Suprapubic skin (tissue), 4 donors: ENCODE measurements at regions not wholly inside any gene's neighbourhood (a gene's known extent, or its start where the extent isn't known, plus 50 kb on each side); places are given as distances from the start of the nearest gene placed in this dataset.
"Not testable (repeated sequence)": the region's sequence is repeated elsewhere in the genome, so short reads cannot be mapped to it uniquely, and the experiment has no call there.

Source experiments
- DNase-seq, 2 donors: peaks; one replicate each; pipeline ENCODE4 v3.0.0-alpha.2; 2019; ENCODE audit warnings: low spot score in 2 of 2
- H3K27ac ChIP-seq: fragments of 200-600 bp; sonication (generic); one replicate; pipeline ENCODE4 v1.5.1; 2019
- H3K27me3 ChIP-seq: fragments of 200-600 bp; sonication (generic); one replicate; pipeline ENCODE4 v1.5.1; 2019
- H3K36me3 ChIP-seq: fragments of 200-600 bp; sonication (generic); one replicate; pipeline ENCODE4 v1.5.1; 2019
- H3K4me1 ChIP-seq: fragments of 200-600 bp; sonication (generic); one replicate; pipeline ENCODE4 v1.5.1; 2019
- H3K4me3 ChIP-seq: fragments of 200-600 bp; sonication (generic); one replicate; pipeline ENCODE4 v1.5.1; 2019; ENCODE audit warnings: mild to moderate bottlenecking
- H3K9me3 ChIP-seq: fragments of 200-600 bp; sonication (generic); one replicate; pipeline ENCODE4 v1.5.1; 2019
- CTCF ChIP-seq, 2 donors: fragments of 200-600 bp in 1 of 2; fragments of 450-650 bp in 1 of 2; sonication (generic) in 1 of 2; IDR thresholded peaks; one replicate each; pipeline ENCODE4 v1.5.1; 2016 to 2019; ENCODE audit warnings: antibody characterized with exemption in 2 of 2, mild to moderate bottlenecking in 1 of 2, moderate library complexity in 1 of 2
- EP300 ChIP-seq: sonication (generic); formaldehyde crosslinking; IDR thresholded peaks from one replicate; pipeline ENCODE4 v1.6.1; 2017; ENCODE audit warnings: antibody characterized with exemption
- POLR2A ChIP-seq, 2 donors: fragments of 450-650 bp; IDR thresholded peaks; one replicate each; pipeline ENCODE4 v1.6.1; 2017; ENCODE audit warnings: antibody characterized with exemption in 2 of 2, mild to moderate bottlenecking in 2 of 2, moderate library complexity in 2 of 2
- POLR2AphosphoS5 ChIP-seq, 3 donors: sonication (generic); formaldehyde crosslinking; IDR thresholded peaks; one replicate each; pipeline ENCODE4 v1.6.1; 2017; ENCODE audit warnings: antibody characterized with exemption in 3 of 3
- WGBS: methylation state at CpG from one replicate; pipeline ENCODE4 v1.1.5; 2018; 5-methylcytosine and 5-hydroxymethylcytosine counted together

DNA sequence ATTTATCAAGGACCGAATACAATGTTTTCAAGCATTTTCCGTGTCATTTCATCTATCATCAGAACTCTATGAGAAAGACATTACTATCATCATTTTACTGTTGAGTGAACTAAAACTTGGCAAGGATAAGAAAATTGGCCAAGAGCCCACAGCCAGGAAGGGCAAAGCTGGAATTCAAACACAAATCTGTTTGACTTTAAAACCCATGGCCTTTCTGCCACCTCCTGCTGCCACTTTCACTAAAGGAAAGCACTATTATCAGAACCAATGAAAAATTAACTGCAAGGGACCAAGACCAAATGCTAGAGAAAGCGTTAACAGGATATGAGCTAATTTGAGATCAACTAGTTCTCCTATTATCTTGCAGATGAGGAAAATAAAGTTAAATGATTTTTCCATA lies 2759.2 kb downstream of the ARAP2 start:
- Histone ChIP-seq H3K27ac (no peak overlapping the region), H3K36me3 (no peaks in the 10 kb centered on the region), H3K27me3 (no peaks in the 10 kb centered on the region), H3K4me3 (no peak overlapping the region), H3K4me1 (no peaks in the 10 kb centered on the region), H3K9me3 (no peaks in the 10 kb centered on the region)
- 84% methylated on average over 3 of the region's 3 CpGs for WGBS
- TF ChIP-seq POLR2A (IDR thresholded peaks at IDR 0.05): no peak
- TF ChIP-seq EP300: no peak
- TF ChIP-seq CTCF (IDR thresholded peaks at IDR 0.05): no peak
- TF ChIP-seq POLR2AphosphoS5 (IDR thresholded peaks at IDR 0.05): no peak
- DNase-seq: no peak

DNA sequence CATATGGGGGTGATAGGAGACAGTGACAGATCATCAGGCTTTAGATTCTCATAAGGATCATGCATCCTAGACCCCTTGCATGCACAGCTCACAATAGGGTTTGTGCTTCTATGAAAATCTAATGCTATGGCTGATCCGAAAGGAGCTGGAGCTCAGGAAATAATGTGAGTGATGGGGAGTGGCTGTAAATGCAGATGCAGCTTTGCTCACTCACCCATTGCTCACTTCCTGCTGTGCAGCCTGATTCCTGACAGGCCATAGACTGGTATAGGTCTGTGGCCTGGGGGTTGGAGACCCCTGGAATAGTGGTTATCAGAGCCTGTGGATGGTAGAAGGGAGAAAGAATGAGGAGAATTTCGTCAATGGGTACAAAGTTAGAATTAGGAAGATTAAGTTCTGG lies 2751.1 kb downstream of the ARAP2 start:
- Histone ChIP-seq H3K9me3 (no peaks in the 10 kb centered on the region), H3K4me3 (no peak overlapping the region), H3K27me3 (no peaks in the 10 kb centered on the region), H3K27ac (no peak overlapping the region), H3K4me1 (no peaks in the 10 kb centered on the region), H3K36me3 (no peaks in the 10 kb centered on the region)
- WGBS: 82% methylated on average over 2 of the region's 2 CpGs
- TF ChIP-seq POLR2AphosphoS5 (IDR thresholded peaks at IDR 0.05): no peak
- TF ChIP-seq EP300: no peak
- no peak for TF ChIP-seq POLR2A (IDR thresholded peaks at IDR 0.05)
- TF ChIP-seq CTCF (IDR thresholded peaks at IDR 0.05): no peak
- DNase-seq: no peak

DNA sequence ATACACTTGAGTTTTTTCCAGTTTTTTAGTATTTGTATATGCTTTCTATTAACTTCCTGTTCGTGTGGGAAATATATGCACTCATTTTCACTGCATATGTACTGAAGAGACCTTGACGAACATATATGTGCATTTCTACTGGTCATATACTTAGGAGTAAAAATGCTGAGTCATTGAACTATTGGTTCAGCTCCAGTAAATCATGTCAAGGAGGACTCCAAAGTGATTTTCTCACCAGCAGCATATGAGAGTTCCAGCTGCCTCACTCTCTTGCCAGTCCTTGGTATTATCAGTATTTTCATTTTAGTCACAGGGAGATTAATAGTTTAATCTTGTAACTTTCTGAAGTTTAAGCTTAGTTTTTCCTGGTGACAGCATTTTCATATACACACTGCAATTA lies 2750.2 kb downstream of the ARAP2 start:
- H3K9me3 ChIP-seq: peaks cover 2% of the 10 kb centered on the region
- H3K4me3 ChIP-seq: no peak overlapping the region
- WGBS: 77% methylated on average over 2 of the region's 2 CpGs
- H3K36me3 ChIP-seq: no peaks in the 10 kb centered on the region
- TF ChIP-seq EP300: no peak
- no peak for TF ChIP-seq POLR2A (IDR thresholded peaks at IDR 0.05)
- no peak for TF ChIP-seq POLR2AphosphoS5 (IDR thresholded peaks at IDR 0.05)
- no peak for TF ChIP-seq CTCF (IDR thresholded peaks at IDR 0.05)
- H3K27ac ChIP-seq: no peak overlapping the region
- H3K4me1 ChIP-seq: no peaks in the 10 kb centered on the region
- no peaks in the 10 kb centered on the region for H3K27me3 ChIP-seq
- DNase-seq: no peak

- not testable (repeated sequence) for H3K4me1 ChIP-seq, H3K36me3 ChIP-seq, H3K27me3 ChIP-seq, H3K9me3 ChIP-seq, H3K4me3 ChIP-seq, DNase-seq, H3K27ac ChIP-seq
- WGBS: 97% methylated on average over 6 of the region's 6 CpGs
These were observed 2742.7 kb downstream of the ARAP2 start for GRCh38 chr4:33501587-33501986.

GRCh38 chr4:33512397-33512796 lies 2731.9 kb downstream of the ARAP2 start:
- no peaks in the 10 kb centered on the region for H3K4me1 ChIP-seq
- H3K36me3 ChIP-seq: no peaks in the 10 kb centered on the region
- no peak for DNase-seq
- H3K27me3 ChIP-seq: no peaks in the 10 kb centered on the region
- peaks cover 9% of the 10 kb centered on the region for H3K9me3 ChIP-seq
- no peak overlapping the region for H3K27ac ChIP-seq
- TF ChIP-seq CTCF (IDR thresholded peaks at IDR 0.05) (no peak), POLR2AphosphoS5 (IDR thresholded peaks at IDR 0.05) (no peak), POLR2A (IDR thresholded peaks at IDR 0.05) (no peak), EP300 (no peak)
- no peak overlapping the region for H3K4me3 ChIP-seq
- WGBS: 82% methylated on average over 3 of the region's 3 CpGs

- no peaks in the 10 kb centered on the region for H3K27me3 ChIP-seq
- no peak for DNase-seq
- WGBS: 87% methylated on average over 6 of the region's 6 CpGs
- TF ChIP-seq POLR2AphosphoS5 (IDR thresholded peaks at IDR 0.05) (no peak), EP300 (no peak), CTCF (IDR thresholded peaks at IDR 0.05) (no peak), POLR2A (IDR thresholded peaks at IDR 0.05) (no peak)
- no peaks in the 10 kb centered on the region for H3K4me1 ChIP-seq
- no peak overlapping the region for H3K27ac ChIP-seq
- no peaks in the 10 kb centered on the region for H3K36me3 ChIP-seq
- no peak overlapping the region for H3K4me3 ChIP-seq
- peaks cover 9% of the 10 kb centered on the region for H3K9me3 ChIP-seq
These were observed 2725.5 kb downstream of the ARAP2 start for GRCh38 chr4:33518856-33519255.
